Omental fat pad (tissue), 3 donors: ENCODE measurements at regions not wholly inside any gene's neighbourhood (a gene's known extent, or its start where the extent isn't known, plus 50 kb on each side); places are given as distances from the start of the nearest gene placed in this dataset.

ENCODE experiments used
- ATAC-seq: fragments of 150-250 bp; one replicate; pipeline ENCODE4 v1.9.1; 2016; ENCODE audit warnings: mild to moderate bottlenecking, moderate library complexity; ENCODE audit not compliant: low FRiP score
- DNase-seq: peaks from one replicate; pipeline ENCODE4 v3.0.0-alpha.2; 2019; ENCODE audit warnings: low spot score
- TF ChIP-seq, protein P1 (sequence below), 3 donors: fragments of 450-650 bp; IDR thresholded peaks; one replicate each; pipeline ENCODE4 v1.5.1; 2016 to 2017; ENCODE audit warnings: antibody characterized with exemption in 3 of 3, mild to moderate bottlenecking in 3 of 3, moderate library complexity in 2 of 3

DNA sequence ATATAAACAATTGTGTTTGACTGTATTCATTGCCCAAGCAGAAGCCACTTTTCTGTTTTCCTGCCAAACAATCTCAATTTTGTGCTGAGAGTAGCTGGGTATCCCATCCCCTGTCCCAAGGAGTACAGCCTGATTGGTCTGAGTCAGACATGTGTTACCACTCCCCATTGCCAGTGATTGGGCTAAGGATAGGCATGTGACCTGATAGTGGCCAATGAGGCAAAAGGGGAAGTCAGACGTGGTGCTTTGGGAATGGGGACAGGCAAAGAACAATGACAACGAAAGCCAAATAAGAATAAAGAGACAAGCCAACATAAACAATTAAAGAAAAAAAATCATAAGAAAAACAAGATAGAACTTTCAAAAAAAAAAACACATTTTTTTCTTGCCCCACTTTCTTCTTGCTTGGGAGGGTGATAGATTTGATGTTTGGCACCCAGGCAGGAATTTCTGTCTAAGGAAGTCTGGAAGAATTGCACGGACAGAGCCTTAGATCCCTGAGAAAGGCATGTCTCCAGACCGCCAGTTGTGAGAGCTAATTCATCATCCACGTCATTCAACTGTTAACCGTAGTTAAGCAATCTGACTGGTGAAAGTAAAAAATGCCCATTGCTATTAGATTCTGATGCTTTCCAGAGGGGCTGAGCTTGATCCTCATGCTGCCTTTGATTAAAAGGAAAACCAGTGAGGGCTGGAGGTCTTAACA, 626.6 kb upstream of the TMEM132C start:
- DNase-seq, result no peak
- TF ChIP-seq, protein P1, sequence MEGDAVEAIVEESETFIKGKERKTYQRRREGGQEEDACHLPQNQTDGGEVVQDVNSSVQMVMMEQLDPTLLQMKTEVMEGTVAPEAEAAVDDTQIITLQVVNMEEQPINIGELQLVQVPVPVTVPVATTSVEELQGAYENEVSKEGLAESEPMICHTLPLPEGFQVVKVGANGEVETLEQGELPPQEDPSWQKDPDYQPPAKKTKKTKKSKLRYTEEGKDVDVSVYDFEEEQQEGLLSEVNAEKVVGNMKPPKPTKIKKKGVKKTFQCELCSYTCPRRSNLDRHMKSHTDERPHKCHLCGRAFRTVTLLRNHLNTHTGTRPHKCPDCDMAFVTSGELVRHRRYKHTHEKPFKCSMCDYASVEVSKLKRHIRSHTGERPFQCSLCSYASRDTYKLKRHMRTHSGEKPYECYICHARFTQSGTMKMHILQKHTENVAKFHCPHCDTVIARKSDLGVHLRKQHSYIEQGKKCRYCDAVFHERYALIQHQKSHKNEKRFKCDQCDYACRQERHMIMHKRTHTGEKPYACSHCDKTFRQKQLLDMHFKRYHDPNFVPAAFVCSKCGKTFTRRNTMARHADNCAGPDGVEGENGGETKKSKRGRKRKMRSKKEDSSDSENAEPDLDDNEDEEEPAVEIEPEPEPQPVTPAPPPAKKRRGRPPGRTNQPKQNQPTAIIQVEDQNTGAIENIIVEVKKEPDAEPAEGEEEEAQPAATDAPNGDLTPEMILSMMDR (IDR thresholded peaks at IDR 0.05), result no peak
- ATAC-seq, result no peak

- TF ChIP-seq, protein P1 (IDR thresholded peaks at IDR 0.05), result no peak
- ATAC-seq, result no peak
- no peak for DNase-seq
Observed at GRCh38 chr12:127642208-127642607, 624.8 kb upstream of the TMEM132C start.

DNA sequence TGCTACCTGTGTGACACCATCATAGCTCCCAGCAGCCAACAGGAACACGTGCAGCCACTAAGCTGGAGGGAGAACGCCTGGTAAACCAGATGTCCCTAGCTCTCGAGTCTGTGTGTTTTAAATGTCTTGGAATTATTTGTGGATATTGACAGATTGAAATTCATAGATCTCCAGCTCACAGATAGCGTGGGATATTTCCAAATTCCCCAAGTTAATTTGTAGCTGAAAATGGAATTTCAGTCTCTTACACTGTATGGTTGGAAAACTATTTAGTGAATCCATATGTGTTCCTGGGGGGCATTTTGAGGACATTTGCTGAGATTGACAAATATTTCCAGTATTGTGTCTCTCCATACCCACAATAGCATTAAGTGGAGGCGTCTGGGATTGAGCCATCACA, 618.6 kb upstream of the TMEM132C start:
- TF ChIP-seq, protein P1 (IDR thresholded peaks at IDR 0.05), result no peak
- DNase-seq (no peak), ATAC-seq (no peak)

GRCh38 chr12:127649961-127650360, 617.0 kb upstream of the TMEM132C start:
- DNase-seq (no peak), ATAC-seq (no peak)
- TF ChIP-seq, protein P1 (IDR thresholded peaks at IDR 0.05), result no peak

DNA sequence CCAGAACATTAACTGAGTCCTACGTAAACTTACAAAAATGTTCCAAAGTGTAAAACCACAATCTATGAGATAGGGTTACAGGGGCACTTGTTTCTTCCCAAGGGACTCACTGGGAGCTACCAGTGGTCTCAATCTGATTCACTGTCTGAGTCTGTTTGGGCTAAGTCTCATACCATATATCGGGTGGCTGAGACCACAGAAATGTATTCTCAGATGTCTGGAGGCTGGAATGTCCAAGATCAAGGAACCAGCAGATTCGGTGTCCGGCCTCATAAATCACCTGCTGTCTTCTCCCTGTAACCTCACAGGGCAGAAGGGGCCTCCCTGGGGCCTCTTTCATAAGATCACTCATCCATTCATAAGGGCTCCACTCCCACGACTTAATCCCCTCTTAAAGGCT, 616.3 kb upstream of the TMEM132C start:
- TF ChIP-seq, protein P1 (IDR thresholded peaks at IDR 0.05), result no peak
- DNase-seq (no peak), ATAC-seq (no peak)

DNA sequence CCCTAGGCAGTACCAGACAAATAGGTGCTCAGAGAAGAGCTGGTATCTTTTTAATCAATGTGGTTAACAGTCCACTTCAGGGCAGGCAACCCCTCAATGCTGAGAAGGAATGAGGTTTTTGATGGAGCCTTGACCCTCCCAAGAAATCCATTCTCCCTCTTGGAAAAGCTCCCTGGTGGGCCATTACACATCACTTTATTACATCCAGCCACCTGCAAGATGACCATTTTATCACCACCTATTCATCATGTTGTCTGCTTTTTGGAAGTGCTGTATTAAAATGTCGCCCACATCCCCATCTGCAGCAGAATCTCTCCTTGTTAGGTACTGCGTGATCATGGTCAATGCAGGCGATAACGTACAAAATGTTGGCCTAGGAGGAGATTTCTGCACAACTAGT, 614.7 kb upstream of the TMEM132C start:
- no peak for ATAC-seq
- TF ChIP-seq, protein P1 (IDR thresholded peaks at IDR 0.05), result no peak

DNA sequence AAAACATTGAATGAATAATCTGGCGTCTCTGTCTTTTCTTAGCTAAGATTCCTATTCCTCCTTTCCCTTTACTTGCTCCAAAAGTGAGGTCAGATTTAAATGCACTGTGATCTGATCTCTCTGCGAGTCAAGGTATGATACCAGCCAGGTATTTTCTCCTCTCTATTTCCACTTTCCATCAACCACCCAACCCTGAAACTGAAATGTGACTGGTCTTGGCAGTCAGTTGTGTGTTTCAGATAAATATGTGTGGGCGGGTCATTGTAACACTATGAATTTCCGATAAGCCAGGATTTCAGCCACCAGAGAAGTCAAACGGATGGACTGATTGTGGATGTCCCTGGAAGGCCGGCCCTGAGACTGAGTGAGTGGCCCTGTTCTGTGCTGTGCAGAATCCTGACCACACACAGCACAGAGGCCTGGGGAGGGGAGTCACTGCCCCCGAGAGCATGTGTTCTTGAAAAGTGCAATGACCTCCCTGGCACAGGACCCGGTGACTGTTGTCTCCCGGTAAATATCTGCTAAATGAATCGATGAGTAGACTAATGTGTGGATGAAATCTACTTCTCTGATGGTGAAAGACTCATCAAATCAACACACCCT, 612.5 kb upstream of the TMEM132C start:
- no peak for ATAC-seq
- no peak for DNase-seq
- TF ChIP-seq, protein P1 (IDR thresholded peaks at IDR 0.05), result no peak

More for the DNA sequence above, 614.7 kb upstream of the TMEM132C start:
- DNase-seq, result no peak
